Activated T-cell treated with anti-CD3 and anti-CD28 coated beads for 1 hour (primary cell): ENCODE measurements at regions not wholly inside any gene's neighbourhood (a gene's known extent, or its start where the extent isn't known, plus 50 kb on each side); places are given as distances from the start of the nearest gene placed in this dataset.
"Not testable (repeated sequence)": the region's sequence is repeated elsewhere in the genome, so short reads cannot be mapped to it uniquely, and the experiment has no call there.

Experiments
- DNase-seq: peaks from one replicate; pipeline ENCODE4 v3.0.0-alpha.2; 2020; ENCODE audit warnings: low read depth

DNA sequence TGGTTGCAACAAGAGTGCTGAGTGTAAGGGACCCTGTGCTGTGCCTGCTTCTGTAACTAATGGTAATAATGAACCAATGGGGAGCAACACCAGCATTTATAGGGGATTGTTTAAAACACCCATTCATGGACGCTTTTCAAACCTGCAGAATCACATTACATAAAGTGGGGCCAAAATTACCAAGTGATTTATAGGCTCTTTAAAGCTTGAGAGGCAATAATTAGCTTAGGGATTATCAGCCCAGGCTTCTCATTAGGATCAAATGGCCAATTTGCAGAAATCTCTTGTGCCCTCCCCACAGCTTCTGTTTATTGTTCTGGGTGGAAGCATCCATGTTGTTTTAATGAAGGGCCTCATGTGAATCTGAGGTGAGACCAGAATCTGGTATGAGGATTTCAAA, 125.5 kb downstream of the ZNF486 start:
- DNase-seq: not testable (repeated sequence)

DNA sequence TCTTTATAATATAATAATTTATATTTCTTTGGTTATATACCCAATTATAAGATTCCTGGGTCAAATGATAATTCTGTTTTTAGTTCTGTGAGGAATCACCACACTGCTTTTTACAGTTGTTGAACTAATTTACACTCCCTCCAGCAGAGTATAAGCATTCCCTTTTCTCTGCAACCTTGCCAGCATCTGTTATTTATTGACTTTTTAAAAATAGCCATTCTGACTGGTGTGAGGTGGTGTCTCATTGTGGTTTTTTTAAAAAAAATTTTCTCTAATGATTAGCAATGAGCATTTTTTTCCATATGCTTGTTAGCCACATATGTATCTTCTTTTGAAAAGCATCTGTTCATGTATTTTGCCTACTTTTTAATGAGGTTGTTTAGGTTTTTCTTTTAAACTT, 122.2 kb downstream of the ZNF486 start:
- DNase-seq: no peak

DNA sequence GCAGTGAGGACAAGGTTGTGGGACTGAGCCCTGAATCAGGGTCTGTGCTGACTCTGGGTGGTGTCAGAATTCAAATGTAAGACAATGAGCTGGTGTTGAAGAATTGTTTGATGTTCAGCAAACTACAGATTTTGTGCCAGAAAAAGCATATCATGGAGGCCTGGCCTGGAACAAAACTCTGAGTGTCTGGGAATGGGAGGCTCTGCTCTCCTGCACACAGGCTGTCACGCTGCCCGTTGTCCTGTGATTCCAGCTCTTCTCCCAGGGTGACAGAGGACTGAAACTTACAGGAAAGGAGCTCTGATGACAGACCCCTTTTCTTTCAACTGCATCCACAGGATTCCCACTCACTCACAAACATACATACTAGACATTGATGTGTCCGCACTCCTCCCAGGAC, 120.1 kb downstream of the ZNF486 start:
- DNase-seq: no peak

DNA sequence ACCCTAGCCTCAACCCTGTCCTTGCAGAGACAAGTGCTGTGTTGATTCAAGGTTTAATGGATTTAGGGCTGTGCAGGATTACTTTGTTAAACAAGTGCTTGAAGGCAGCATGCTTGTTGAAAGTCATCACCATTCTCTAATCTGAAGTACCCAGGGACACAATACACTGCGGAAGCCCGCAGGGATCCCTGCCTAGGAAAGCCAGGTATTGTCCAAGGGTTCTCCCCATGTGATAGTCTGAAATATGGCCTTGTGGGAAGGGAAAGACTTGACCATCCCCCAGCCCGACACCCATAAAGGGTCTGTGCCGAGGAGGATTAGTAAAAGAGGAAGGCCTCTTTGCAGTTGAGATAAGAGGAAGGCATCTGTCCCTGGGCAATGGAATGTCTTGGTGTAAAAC, 118.9 kb downstream of the ZNF486 start:
- DNase-seq: not testable (repeated sequence)

DNA sequence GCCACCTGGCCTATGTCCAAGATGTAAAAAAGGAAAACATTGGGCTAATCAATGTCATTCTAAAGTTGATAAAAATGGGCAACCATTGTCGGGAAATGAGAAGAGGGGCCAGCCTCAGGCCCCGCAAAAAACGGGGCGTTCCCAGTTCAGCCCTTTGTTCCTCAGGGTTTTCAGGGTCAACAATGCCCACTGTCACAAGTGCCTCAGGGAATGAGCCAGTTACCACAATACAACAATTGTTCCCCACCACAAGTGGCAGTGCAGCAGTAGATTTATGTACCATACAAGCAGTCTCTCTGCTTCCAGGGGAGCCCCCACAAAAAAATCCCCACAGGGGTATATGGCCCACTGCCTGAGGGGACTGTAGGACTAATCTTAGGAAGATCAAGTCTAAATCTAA, 112.5 kb downstream of the ZNF486 start:
- DNase-seq: no peak

DNA sequence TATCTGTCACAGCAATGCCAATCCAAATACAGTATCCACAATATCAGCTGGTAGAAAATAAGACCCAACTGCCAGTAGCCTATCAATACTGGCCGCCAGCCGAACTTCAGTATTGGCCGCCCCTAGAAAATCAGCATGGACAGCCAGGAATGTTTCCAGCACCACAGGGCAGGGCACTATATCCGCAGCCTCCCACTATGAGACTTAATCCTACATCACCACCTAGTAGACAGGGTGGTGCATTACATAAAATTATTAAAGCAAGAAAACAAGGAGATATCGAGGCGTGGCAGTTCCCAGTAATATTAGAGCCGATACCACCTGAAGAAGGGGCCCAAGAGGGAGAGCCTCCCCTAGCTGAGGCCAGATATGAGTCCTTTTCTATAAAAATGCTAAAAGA, 111.3 kb downstream of the ZNF486 start:
- DNase-seq: no peak

DNA sequence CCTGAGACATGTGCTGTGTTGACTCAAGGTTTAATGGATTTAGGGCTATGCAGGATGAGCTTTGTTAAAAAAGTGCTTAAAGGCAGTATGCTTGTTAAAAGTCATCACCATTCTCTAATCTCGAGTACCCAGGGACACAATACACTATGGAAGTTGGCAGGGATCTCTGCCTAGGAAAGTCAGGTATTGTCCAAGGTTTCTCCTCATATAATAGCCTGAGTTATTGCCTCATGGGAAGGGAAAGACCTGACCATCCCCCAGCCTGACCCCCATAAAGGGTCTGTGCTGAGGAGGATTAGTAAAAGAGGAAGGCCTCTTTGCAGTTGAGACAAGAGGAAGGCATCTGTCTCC, 109.7 kb downstream of the ZNF486 start:
- DNase-seq: not testable (repeated sequence)

DNA sequence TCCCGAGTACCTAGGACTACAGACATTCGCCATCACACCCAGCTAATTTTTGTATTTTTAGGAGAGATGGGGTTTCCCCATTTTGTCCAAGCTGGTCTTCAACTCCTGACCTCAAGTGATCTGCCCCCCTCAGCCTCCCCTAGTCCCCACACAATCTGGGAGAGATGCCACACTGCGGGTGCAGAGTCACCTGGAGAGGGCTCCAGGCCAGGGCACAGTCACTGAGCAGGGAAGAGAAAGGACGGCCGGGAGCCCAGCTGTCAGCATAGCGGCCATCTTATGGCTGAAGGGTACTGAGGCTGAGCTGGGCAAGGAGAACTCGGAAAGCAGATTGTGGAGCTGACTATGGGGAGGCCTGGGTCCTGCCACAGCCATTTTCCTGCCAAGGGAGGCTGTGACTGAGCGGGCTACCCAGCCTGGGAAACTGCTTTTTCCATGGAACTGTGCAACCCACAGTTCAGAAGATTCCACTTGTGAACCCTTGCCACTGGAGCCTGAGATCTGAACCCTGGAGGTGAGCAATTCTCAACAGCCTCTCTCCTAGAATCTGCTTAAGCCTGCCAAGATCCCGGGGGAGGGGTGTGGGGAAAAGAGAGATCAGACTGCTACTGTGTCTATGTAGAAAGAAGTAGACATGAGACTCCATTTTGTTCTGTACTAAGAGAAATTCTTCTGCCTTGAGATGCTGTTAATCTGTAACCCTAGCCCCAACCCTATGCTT, 109.2 kb downstream of the ZNF486 start:
- DNase-seq: no peak

DNA sequence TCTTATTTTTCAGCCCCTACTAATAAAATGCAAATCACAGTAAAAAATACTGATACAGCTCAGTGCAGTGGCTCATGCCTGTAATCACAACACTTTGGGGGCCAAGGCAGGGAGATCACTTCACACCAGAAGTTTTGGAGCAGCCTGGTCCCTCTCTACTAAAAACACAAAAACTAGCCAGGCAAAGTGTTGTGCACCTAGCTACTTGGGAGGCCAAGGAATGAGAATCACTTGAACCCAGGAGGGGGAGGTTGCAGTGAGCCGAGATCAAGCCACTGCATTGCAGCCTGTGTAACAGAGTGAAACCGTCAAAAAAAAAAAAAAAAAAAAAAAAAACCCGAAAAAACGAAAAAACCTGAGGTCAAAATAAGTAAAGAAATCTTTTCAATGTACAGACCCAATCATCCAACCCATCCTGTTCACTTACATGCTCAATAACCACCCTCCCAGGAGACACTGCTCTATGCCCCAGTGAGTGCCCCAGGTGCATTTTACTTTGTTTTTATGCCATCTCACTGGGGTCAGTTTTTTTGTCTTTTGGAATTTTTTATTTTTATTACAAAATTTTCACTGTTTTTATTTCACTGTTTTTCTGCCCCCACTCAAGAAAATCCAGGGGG, 107.0 kb downstream of the ZNF486 start:
- no peak for DNase-seq

DNA sequence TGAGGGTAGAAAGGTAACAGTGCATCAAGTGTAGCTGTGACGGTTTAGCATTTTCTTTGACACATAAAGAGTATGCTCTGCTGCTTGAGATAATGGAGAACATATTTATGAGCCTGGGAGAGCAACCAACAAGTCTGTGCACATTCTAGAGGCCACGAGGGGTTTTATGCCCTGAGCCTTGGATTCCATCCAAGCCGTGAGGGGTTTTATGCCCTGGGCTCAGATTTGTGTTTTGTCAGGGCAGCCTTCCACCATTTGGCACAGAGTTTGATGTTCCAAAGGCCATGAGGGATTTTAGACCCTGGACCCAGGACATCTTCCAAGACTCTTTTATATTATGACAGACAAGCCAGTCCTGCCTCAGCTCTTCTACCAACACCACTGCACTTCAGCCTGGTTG, 106.4 kb downstream of the ZNF486 start:
- no peak for DNase-seq

DNA sequence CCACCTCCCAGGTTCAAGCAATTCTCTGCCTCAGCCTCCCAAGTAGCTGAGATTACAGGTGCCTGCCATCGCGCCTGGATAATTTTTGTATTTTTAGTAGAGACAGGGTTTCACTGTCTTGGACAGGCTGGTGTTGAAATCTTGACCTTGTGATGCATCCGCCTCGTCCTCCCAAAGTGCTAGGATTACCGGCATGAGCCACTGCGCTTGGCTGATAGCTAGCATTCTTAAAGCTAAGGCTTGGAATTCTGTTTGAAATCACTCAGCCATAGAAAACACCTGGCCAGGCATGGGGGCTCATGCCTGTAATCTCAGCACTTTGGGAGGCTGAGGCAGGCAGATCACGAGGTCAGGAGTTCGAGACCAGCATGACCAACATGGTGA, 105.6 kb downstream of the ZNF486 start:
- DNase-seq: not testable (repeated sequence)

DNA sequence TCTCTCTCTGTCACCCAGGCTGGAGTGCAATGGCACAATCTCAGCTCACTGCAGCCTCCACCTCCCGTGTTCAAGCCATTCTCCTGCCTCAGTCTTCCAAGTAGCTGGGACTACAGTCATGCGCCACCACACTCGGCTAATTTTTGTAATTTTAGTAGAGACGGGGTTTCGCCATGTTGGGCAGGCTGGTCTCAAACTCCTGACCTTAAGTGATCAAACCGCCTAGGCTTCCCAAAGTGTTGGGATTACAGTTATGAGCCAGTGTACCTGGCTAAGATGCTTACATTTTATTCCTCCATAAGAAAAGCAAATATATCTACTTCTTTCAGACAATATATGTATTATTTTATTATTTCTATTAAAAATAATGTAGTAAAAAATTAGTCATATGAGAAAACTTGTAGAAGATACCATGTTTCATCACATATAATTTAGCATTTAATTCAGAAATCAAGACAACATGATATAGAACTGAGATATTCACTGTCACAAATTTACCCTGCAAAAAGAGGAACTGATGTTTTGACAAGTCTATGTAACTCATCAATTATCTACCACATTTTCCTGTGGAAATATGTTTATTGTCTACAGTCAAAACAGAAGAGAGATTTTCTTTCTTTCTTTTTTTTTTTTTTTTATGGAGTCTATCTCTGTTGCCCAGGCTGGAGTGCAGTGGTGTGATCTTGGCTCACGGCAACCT, 105.1 kb downstream of the ZNF486 start:
- DNase-seq: not testable (repeated sequence)

DNA sequence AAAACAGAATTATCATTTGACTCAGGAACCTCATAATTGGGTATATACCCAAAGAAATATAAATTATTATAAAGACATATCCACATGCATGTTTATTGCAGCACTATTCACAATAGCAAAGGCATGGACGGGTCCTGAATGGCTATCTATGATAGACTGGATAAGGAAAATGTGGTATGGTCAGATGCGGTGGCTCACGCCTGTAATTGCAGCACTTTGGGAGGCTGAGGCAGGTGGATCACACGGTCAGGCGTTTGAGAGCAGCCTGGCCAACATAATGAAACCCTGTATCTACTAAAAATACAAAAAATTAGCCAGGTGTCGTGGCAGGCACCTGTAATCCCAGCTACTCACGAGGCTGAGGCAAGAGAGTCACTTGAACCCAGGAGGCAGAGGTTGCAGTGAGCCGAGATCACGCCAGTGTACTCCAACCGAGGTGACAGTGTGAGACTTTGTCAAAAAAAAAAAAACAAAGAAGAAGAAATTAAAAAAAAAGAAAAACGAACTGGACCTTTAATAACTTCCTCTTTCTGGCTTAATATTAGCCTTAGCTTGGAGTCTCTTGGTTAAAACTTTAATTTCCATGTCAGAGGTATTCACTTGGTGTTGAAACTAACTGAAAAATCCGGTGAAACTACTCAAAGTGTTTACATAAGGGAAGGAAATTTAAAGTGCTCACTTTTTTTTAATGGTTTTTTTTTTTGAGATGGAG, 104.4 kb downstream of the ZNF486 start:
- no peak for DNase-seq

DNA sequence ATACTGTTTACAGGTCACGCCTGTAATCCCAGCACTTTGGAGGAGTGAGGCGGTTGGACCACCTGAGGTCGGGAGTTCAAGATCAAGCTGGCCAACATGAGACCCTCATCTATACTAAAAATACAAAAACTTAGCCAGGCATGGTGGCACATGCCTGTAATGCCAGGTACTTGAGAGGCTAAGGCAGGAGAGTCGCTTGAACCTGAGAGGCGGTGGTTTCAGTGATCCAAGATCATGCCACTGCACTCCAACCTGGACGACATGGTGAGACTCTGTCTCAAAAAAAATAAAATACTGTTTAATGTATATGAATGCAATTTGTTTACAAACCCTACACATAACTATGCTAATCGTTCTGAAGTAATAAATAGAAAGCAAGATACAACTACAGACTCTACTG, 102.4 kb downstream of the ZNF486 start:
- no peak for DNase-seq

DNA sequence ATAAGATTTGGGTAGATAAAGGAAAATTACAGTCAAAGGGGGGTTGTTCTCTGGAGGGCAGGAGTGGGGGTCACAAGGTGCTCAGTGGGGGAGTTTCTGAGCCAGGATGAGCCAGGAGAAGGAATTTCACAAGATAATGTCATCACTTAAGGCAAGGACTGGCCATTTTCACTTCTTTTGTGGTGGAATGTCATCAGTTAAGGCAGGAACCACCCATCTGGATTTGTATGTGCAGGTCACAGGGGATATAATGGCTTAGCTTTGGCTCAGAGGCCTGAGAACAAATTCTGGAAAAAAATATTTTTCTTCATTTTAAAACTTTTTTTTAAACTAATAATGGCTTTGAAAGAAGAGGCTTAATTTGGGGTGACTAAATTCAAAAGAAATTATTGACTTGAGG, 94.5 kb downstream of the ZNF486 start:
- DNase-seq: not testable (repeated sequence)

DNA sequence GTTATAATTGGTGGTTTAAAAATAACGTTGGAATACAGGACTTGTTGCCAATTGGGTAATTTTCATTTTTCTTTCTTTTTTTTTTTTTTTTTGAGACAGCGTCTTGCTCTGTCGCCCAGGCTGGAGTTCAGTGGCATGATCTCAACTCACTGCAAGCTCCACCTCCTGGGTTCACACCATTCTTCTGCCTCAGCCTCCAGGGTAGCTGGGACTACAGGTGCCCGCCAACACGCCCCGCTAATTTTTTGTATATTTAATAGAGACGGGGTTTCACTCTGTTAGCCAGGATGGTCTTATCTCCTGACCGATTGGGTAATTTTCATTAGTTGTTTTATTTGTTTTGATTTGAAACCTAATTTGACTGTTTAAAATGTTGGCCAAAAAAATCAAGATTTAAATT, 93.7 kb downstream of the ZNF486 start:
- DNase-seq: not testable (repeated sequence)

DNA sequence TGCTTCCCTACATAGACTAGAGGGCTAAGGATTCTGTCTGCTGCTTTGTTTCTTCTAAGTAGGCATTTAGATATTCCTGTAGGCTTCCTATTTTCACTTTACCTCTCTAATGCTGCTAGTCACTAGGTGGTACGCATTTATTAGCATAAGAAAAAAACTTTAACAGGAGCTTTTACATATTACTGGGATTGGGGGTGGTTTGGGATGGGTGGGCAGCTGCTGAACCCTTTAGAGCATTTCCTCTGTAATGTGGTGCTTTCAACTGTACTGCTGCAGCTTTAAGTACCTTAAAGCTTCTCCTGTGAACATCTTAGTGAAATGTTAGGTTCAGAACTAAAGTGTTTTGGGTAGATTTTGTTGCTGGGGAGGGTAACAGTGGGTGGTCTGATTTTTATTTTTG, 92.6 kb downstream of the ZNF486 start:
- DNase-seq: no peak

DNA sequence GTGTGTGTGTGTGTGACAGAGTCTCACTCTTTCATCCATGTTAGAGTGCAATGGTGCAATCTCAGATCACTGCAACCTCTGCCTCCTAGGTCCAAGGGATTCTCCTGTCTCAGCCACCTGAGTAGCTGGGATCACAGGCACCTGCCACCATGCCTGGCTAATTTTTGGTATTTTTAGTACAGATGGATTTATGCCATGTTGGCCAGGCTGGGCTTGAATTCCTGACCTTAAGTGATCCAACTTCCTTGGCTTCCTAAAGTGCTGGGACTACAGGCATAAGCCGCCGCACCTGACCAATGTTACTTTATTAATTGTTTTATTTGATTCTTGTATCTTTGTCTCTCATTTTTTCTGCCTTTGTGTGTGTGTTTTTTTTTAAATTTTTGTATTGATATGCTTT, 89.6 kb downstream of the ZNF486 start:
- DNase-seq: no peak

DNA sequence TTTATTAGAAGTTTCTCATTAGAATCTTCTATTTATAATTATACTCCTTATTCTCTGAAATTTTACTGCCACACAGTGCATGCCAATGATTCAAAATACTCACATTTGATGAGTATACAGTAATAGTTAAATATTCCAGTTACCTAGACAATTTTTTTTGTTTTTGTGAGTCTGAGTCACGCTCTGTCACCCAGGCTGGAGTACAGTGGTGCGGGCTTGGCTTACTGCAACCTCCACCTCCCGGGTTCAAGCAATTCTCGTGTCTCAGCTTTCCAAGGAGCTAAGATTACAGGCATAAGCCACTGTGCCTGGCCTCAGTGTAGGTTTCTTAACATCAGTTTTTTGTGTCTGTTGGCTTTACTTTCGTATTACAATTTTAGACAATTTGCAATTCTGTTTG, 87.1 kb downstream of the ZNF486 start:
- DNase-seq: no peak

DNA sequence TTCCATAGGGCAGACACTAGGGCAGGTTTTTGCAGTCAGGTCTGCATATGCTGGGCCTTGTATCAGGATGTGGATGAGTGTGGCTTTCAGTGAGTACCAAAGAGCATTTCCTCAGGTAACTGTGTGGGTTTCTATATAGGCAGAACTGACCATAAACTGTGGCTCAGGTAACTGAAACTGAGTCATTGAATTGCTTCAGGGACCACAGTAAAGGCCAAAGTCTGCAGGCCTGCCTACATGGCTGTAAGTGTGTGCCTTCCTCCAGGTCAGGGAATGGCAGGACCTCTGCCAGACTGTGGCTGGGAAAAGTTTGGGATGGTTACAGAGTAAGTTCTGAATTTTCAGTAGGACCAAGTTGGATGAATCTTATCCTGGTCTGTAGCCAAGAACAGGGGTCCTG, 85.6 kb downstream of the ZNF486 start:
- DNase-seq: no peak

DNA sequence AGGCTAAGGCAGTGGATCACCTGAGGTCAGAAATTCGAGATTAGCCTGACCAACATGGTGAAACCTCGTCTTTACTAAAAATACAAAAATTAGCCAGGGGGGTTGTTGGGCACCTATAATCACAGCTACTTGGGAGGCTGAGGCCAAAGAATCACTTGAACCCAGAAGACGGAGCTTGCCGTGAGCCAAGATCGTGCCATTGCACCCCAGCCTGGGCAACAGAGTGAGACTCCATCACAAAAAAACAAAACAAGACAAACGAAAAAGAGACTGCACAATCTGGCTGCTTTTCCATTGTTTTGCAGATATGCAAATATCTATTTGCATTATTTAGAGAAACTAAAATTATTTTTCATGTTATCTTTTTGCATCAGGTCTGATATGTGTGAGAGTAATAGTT, 83.6 kb downstream of the ZNF486 start:
- DNase-seq: no peak

DNA sequence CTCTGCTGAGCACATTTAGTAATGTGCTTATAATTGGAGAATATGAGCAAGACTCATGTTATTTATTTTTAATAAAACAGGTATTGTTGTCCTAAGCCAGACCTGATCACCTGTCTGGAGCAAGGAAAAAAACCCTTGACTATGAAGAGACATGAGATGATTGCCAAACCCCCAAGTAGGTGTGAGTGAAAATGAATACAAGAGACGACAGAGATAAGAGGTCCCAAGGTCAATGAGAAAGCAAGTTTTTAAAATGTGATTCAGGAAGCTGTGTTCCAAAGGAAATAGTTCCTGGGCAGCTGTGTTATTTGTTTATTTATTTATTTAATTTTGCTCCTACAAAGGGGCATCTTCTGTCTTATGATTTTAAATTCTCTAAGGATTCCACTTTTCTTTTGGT, 83.1 kb downstream of the ZNF486 start:
- DNase-seq: no peak
